ENCODE measurements at regions not wholly inside any gene's neighbourhood (a gene's known extent, or its start where the extent isn't known, plus 50 kb on each side); places are given as distances from the start of the nearest gene placed in this dataset.

DNA sequence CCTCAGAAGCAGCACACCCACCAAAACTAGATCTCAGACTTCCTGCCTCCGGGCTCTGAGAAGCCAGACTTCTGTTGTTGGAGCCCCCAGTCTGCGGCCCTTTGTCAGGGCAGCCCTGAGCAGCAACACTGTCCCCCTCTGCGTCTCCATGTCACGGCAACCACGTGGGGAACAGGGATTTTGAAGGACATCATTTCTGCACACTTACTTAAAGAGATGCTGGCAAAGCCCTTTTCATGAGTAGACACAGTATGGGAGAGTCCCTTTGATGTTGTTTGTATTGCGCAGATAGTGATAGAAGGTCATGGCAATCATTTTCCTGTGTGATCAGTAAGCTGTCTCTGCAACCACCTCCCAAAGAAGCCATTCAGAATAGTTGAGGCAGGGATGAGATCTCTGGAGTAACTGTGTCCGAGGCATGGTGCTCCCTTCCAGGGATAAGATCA is 69.1 kb upstream of the ID2 start:
- TF ChIP-seq, protein P1, sequence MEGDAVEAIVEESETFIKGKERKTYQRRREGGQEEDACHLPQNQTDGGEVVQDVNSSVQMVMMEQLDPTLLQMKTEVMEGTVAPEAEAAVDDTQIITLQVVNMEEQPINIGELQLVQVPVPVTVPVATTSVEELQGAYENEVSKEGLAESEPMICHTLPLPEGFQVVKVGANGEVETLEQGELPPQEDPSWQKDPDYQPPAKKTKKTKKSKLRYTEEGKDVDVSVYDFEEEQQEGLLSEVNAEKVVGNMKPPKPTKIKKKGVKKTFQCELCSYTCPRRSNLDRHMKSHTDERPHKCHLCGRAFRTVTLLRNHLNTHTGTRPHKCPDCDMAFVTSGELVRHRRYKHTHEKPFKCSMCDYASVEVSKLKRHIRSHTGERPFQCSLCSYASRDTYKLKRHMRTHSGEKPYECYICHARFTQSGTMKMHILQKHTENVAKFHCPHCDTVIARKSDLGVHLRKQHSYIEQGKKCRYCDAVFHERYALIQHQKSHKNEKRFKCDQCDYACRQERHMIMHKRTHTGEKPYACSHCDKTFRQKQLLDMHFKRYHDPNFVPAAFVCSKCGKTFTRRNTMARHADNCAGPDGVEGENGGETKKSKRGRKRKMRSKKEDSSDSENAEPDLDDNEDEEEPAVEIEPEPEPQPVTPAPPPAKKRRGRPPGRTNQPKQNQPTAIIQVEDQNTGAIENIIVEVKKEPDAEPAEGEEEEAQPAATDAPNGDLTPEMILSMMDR (IDR thresholded peaks at IDR 0.05): no peak
- no peak for TF ChIP-seq POLR2A (IDR thresholded peaks at IDR 0.05)
